Stimulated activated CD4-positive, alpha-beta T cell treated with anti-CD3 and anti-CD28 coated beads, Interleukin-12 subunit alpha, Interleukin-12 subunit beta, amount 100 ng/mL, for 48 hours (primary cell): ENCODE measurements at regions not wholly inside any gene's neighbourhood (a gene's known extent, or its start where the extent isn't known, plus 50 kb on each side); places are given as distances from the start of the nearest gene placed in this dataset.

ENCODE experiments used
- DNase-seq, 3 donors: peaks; one replicate each; pipeline ENCODE4 v3.0.0-alpha.2; 2020; ENCODE audit warnings: low read depth in 2 of 3, low spot score in 1 of 3

GRCh38 chr6:170232186-170233002 is 58.5 kb downstream of the DLL1 start:
- DNase-seq, result no peak

DNA sequence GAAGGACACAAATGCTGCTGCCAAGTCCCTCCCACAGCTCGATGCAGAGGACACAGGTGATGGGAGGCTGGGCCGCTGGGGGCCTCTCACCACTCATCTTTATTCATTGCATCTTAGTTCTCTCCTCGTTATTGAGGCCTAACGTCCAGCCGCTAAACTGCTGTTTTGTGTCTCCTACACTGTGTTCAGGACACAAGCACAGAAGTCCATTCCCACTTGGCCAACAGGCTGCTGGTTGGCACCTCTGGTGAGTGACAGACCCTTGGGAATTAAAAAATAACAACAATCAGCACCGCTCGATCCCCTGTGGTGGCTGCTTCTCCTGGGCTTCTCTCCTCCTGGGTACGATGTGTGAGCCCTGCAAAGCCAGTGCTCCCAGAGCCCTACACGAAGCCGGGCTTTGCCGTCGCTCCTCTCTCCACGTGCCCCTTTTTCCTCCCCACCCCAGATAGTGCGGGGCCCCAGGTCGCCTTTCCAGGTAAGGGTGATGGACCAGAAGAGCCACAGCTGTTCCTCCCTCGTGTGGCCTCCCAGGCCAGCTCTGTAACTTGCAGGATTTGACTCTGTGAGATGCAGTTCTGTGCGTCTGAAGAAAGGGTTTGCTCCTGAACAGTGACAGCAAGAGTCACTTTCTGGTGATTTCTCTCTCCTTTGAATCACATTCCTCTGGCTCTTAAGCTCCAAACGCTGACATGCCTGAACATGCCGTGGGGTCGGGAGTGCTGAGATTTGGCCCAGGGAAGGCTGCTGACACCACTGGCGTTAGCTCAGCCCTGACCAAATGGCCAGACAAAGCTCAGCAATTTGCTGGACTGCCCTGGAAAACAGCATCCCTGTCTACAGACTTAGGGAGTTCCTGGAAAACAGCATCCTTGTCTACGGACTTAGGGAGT is 59.3 kb downstream of the DLL1 start:
- DNase-seq, result no peak

DNA sequence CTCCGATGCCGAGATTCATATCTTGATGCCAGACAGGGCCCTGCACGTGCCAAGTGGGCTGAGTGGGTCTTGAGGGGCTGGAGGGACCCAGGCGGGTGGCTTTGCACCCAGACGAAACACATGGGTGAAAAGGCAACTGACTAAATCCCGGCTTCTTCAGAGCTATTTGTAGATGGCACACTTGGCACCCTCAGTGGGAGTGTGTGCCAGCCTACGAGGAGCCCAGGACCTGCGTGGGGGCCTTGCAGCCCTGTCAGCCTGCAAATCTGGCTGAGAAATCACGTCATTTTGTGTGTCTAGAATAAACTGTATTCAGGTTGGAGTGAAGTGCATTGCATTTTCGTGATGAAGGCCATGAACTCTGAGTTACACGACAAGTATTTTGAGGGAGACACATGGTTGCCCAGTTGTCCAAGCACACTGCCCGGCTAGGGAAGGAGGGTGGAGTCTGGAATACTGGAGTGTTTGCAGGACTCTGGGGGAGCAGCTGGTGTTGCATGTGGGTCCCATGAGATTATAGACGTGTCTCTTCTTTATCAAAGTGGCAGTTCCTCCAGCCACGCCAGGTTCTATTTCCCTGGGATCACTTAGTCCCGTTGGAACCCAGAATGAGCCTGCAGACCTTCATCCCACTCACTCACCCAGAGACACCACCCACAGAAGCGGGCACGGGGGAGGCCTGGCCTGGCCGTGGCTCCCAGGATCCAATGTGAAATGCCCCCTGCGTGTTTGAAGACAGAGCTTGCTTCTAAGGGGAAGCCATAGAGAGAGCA is 60.2 kb downstream of the DLL1 start:
- DNase-seq, result no peak

DNA sequence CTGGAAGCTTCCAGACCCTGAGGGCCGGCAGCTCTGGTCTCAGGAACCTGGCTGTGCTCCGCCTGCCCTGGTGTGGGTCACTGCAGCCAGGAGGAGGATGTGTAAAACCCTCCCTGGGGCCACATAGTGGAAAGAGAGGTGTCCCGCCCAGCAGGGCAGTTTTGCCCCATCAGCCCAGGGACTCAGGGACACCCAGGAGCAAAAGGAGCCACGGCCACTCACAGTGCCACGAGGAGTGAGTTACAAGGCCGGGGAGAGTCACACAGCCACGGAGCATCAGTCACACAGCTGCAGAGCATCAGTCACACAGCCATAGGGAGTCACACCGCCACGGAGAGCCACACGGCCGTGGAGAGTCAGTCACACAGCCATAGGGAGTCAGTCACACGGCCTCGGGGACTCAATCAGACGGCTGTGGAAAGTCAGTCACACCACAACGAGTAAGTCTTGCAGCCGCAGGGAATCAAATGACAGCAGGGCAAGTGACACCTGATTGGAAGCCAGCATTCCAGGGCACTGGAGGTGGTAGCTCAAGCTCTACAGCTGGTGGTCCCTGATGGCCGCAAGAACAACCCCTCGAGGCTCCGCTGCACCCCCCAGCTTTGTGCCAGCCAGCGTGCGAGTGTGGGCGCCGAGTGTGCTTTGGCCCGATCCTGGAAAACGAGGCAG is 60.9 kb downstream of the DLL1 start:
- no peak for DNase-seq

GRCh38 chr6:170229396-170229795 is 61.5 kb downstream of the DLL1 start:
- DNase-seq, result no peak

DNA sequence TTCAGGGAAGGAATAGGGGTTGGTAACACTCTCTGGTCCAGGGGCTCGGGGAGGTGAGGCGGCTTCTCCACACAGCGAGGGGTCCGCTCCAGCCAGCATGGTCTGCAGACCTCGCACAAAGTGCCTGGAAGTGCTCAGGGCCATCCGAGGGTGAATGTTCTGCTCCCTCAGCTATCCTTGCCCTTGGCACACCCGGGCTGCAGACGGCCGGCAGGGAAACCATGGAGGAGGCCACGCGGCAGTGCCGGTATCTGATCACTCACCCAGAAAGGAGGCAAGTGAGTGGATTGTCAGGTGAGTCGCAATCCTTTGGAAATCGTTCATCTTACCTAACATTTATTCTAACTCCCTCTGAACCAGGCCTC is 62.0 kb downstream of the DLL1 start:
- no peak for DNase-seq

DNA sequence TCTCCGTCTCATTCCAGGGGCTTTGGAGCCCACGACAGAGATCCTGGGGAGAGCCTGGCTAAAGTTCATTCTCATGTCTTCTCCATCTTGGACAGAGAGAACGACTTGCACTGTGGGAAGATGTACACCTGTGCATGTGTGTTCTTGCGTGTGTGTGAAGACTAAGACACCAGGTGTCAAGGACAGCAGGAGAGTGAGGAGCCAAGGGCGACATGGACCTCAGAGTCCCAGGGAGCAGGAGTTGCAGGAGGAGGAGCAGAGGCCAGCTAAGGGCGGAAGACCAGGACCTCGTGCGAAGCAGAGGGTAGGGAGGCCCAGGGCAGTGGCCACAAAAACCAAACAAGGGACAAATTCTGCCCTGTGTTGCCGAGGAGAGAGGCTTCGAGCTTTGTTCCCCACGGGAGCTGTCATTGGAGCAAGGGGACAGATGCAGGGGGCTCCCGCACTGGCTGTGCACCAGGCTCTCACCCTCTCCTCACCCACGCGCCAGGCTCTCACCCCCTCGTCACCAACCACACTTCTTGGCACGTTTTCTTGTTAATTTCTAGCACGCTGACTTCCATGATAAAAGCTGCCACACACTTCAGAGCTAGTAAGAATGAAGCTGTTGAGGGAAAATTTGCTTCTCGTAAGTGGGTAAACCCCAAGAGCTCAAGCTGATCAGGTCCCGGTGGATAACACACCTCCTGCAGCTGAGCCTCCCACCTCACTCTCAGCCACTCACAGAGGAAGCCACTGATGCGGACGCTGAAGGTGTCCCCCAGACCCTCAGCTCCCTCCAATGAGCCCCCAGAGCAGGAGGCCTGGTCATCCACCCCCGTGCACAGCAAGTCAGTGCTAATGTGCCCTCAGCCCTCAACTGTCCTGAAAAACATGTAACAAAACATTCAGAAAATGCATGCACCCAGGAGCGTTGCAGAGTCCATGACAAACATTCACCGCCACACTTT is 62.6 kb downstream of the DLL1 start:
- DNase-seq, result no peak

GRCh38 chr6:170227521-170227983 is 63.3 kb downstream of the DLL1 start:
- DNase-seq, result no peak

GRCh38 chr6:170226647-170227046 is 64.2 kb downstream of the DLL1 start:
- no peak for DNase-seq

DNA sequence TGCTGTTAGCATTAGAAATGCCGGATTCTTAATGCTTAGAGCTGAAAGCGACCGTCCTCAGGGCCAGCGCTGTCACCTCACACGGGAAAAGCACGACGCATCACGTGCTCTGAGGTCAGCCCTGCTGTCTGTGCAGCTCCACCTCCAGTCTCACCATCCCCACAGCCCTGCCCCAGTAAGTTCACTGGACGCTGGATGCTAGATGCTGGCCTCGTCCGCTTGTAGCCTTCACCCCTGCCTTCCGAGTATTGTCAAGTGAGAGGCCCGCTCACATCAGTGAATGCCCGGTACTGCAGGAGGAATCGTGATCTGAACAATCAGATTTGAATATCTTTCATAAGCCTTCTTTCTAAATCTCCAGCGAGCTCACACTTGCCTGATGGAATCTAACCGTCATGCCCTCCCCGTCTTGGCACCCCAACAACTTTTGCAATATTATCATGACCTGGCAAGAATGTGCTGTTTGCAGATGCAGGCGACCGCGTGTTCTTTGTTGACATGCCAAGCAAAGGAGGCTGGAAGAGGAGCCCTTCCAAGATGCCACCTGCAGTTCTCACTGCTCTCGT is 64.9 kb downstream of the DLL1 start:
- DNase-seq, result no peak

GRCh38 chr6:170224694-170225660 is 65.9 kb downstream of the DLL1 start:
- DNase-seq, result no peak

- DNase-seq, result no peak
Measured at GRCh38 chr6:170223718-170224693, 66.9 kb downstream of the DLL1 start.

GRCh38 chr6:170222498-170223471 is 68.1 kb downstream of the DLL1 start:
- no peak for DNase-seq

- no peak for DNase-seq
Measured at GRCh38 chr6:170221753-170222400, 69.0 kb downstream of the DLL1 start.

DNA sequence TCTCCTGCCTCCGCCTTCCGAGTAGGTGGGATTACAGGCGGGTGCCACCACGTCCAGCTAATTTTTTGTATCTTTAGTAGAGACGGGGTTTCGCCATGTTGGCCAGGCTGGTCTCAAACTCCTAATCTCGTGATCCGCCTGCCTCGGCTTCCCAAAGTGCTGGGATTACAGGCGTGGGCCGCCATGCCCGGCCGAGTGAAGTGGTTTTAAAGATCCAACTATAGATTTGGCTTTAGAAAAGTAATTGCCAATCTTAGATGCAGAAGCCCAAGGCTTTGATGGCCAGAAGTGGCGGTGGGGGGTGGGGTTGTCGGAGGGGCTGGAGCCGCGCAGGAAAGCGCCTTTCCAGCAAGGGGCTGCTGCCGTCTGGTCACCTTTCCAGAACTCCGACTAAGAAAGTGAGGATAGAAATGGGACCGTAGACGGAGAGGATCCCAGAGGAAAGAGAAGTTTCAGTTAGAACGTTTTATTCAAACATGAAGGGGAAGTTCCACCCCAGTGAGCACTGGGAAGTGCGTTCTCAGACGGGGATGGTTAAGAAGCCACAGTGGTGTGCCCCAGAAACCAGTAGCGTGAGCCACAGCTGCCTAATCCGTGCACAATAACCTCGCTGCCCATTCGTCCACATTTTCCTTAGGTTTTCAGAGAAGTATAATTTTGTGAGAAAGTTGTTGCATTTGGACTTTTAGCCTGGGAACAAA is 69.7 kb downstream of the DLL1 start:
- no peak for DNase-seq
